Prostate gland (tissue), 2 donors: ENCODE measurements at regions not wholly inside any gene's neighbourhood (a gene's known extent, or its start where the extent isn't known, plus 50 kb on each side); places are given as distances from the start of the nearest gene placed in this dataset.

ENCODE experiments used
- DNase-seq: peaks from one replicate; pipeline ENCODE4 v3.0.0-alpha.2; 2019; ENCODE audit warnings: low spot score
- H3K27ac ChIP-seq, 2 donors: fragments of 200-600 bp; sonication (generic); 2 replicates each; pipeline ENCODE4 v1.5.1; 2017 to 2019
- H3K27me3 ChIP-seq: fragments of 200-600 bp; sonication (generic); replicated peaks from 2 replicates; pipeline ENCODE4 v1.5.1; 2019; ENCODE audit not compliant: insufficient read depth
- H3K36me3 ChIP-seq, 2 donors: fragments of 200-600 bp; sonication (generic); 1 replicate in 1 of 2; 2 replicates in 1 of 2; pipeline versions ENCODE4 v1.5.1 to v1.8.1; 2017 to 2019
- H3K4me1 ChIP-seq: fragments of 200-600 bp; sonication (generic); replicated peaks from 2 replicates; pipeline ENCODE4 v1.5.1; 2019
- H3K4me3 ChIP-seq, 2 donors: fragments of 200-600 bp; sonication (generic); 2 replicates each; pipeline ENCODE4 v1.5.1; 2017 to 2019
- H3K9me3 ChIP-seq: fragments of 200-600 bp; sonication (generic); 2 replicates; pipeline ENCODE4 v1.5.1; 2017
- CTCF ChIP-seq, 4 experiments: fragments of 200-600 bp in 2 of 4; fragments of 450-650 bp in 2 of 4; sonication (generic) in 2 of 4; IDR thresholded peaks; 1 replicate in 3 of 4; 2 replicates in 1 of 4; pipeline ENCODE4 v1.5.1; 2016 to 2019; ENCODE audit warnings: antibody characterized with exemption in 4 of 4, mild to moderate bottlenecking in 2 of 4, moderate library complexity in 2 of 4
- POLR2A ChIP-seq: fragments of 450-650 bp; IDR thresholded peaks from one replicate; pipeline ENCODE4 v1.6.1; 2016; ENCODE audit warnings: antibody characterized with exemption, mild to moderate bottlenecking
- POLR2AphosphoS5 ChIP-seq: sonication (generic); formaldehyde crosslinking; IDR thresholded peaks from one replicate; pipeline ENCODE4 v1.6.1; 2017; ENCODE audit warnings: antibody characterized with exemption
- whole genome bisulfite sequencing: methylation state at CpG from one replicate; pipeline ENCODE4 v1.1.5; 2018; 5-methylcytosine and 5-hydroxymethylcytosine counted together
- intact Hi-C: fragments of 100-400 bp; cut with DNase I; formaldehyde crosslinking; loops from one replicate; pipeline ENCODE4 v1.14.2; 2022

DNA sequence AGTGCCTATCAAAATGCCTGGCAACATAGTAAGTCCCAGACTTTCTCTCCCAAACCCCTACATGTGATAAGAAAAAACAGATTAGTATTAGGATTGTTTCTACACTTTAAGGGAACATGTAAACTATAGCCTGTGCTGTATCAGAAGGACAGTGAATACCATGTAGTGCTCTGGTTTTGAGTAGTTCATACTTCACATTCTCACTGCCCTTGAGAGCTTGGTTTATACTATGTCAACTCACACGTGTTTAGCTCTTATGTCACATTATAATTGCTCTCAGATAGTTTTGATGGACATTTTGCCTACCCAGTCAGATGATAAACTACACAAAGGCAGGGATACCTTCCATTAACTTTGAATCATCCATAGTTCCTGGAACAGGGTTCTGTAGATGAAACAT, 58.0 kb upstream of the PGRMC2 start:
- no peaks in the 10 kb centered on the region for H3K27me3 ChIP-seq
- no peaks in the 10 kb centered on the region for H3K36me3 ChIP-seq
- intact Hi-C loops = no loop called here
- TF ChIP-seq POLR2A (no peak), CTCF (IDR thresholded peaks at IDR 0.05) (no peak), POLR2AphosphoS5 (no peak)
- no peaks in the 10 kb centered on the region for H3K4me1 ChIP-seq
- 93% methylated on average over 1 of the region's 1 CpG for WGBS
- H3K4me3 ChIP-seq = no peak overlapping the region
- no peak overlapping the region for H3K27ac ChIP-seq
- H3K9me3 ChIP-seq = no peaks in the 10 kb centered on the region
- DNase-seq = no peak

DNA sequence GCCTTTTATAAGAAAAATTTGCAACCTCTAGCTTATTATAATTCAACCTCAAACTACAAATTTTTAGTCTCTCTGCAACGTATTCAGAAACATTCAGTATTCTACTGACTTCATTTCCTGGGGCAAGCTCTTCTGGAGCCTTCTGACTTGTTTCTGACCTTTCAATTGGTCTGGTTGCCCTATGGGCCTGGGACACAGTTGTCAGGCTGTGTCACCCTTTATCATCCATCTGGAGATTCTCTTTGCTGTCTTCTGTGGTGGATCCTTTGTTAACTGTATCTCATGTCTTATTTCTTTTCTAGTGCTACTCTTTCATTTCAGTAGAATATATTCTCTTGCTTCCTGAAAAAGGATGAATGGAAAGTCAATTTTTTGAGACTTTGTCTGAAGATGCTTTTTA, 55.1 kb upstream of the PGRMC2 start:
- H3K4me3 ChIP-seq = no peak overlapping the region
- no peaks in the 10 kb centered on the region for H3K9me3 ChIP-seq
- WGBS = 84% methylated on average over 1 of the region's 1 CpG
- no peak for DNase-seq
- TF ChIP-seq POLR2A = no peak
- H3K4me1 ChIP-seq = no peaks in the 10 kb centered on the region
- no peaks in the 10 kb centered on the region for H3K36me3 ChIP-seq
- intact Hi-C loops = no loop called here
- no peak overlapping the region for H3K27ac ChIP-seq
- no peaks in the 10 kb centered on the region for H3K27me3 ChIP-seq

GRCh38 chr4:128341634-128342033, 54.0 kb upstream of the PGRMC2 start:
- DNase-seq = no peak
- TF ChIP-seq POLR2A = no peak
- no peak for TF ChIP-seq CTCF (IDR thresholded peaks at IDR 0.05)
- TF ChIP-seq POLR2AphosphoS5 = no peak
- H3K4me1 ChIP-seq = no peaks in the 10 kb centered on the region
- WGBS = 94% methylated on average over 4 of the region's 4 CpGs
- no peak overlapping the region for H3K27ac ChIP-seq
- no peaks in the 10 kb centered on the region for H3K36me3 ChIP-seq
- no peaks in the 10 kb centered on the region for H3K9me3 ChIP-seq
- H3K27me3 ChIP-seq = no peaks in the 10 kb centered on the region
- no peak overlapping the region for H3K4me3 ChIP-seq
- intact Hi-C loops = no loop called here

DNA sequence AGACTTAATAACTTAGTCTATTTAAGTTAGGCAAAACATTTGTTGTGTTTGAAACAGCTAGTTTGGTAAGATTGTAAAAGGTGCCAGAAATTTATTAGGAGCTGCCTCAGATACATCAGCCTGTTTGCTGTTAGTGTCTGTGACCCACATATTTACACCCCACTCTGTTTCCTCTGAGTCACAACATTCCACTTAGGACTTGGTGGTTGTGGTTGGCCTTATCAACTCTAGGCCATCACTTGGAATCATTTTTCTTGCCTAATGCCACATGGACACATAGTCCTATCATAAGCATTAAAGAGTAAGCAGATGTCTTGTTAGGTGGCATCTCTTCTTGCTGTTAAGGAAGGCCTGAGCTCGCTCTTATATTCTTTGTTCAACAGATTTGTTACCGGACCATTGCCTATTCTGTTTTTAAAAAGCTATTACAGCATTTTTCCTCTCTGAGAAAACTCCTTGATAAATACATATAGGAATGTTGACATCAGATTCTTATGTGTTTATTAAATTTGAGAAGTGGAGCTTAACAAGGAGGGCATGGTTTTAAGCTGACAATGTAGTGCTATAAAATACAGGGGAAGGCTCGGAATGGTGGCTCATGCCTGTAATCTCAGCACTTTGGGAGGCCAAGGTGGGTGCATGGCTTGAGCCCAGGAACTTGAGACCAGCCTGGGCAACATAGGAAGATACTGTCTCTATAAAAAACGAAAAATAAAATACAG, 51.2 kb upstream of the PGRMC2 start:
- H3K9me3 ChIP-seq = no peaks in the 10 kb centered on the region
- DNase-seq = no peak
- H3K4me3 ChIP-seq = no peak overlapping the region
- no peak overlapping the region for H3K27ac ChIP-seq
- TF ChIP-seq CTCF (IDR thresholded peaks at IDR 0.05) (no peak), POLR2A (no peak), POLR2AphosphoS5 (no peak)
- H3K4me1 ChIP-seq = no peaks in the 10 kb centered on the region
- intact Hi-C loops = no loop called here
- no peaks in the 10 kb centered on the region for H3K36me3 ChIP-seq
- WGBS = 79% methylated on average over 4 of the region's 4 CpGs
- H3K27me3 ChIP-seq = no peaks in the 10 kb centered on the region

- H3K27ac ChIP-seq = no peak overlapping the region
- TF ChIP-seq POLR2A (no peak), CTCF (IDR thresholded peaks at IDR 0.05) (no peak), POLR2AphosphoS5 (no peak)
- H3K4me3 ChIP-seq = no peak overlapping the region
- intact Hi-C loops = no loop called here
- no peaks in the 10 kb centered on the region for H3K4me1 ChIP-seq
- H3K36me3 ChIP-seq = no peaks in the 10 kb centered on the region
- no peaks in the 10 kb centered on the region for H3K27me3 ChIP-seq
- 80% methylated on average over 2 of the region's 2 CpGs for WGBS
- H3K9me3 ChIP-seq = no peaks in the 10 kb centered on the region
- no peak for DNase-seq
Measured at GRCh38 chr4:128337863-128338262, 50.2 kb upstream of the PGRMC2 start.
